HFFc6 (cell line): ENCODE measurements at regions not wholly inside any gene's neighbourhood (a gene's known extent, or its start where the extent isn't known, plus 50 kb on each side); places are given as distances from the start of the nearest gene placed in this dataset.

Experiments used
- DNase-seq: peaks from one replicate; pipeline ENCODE4 v3.0.0-alpha.2; 2018
- H3K27ac Mint-ChIP-seq: 2 replicates; pipeline ENCODE4 v1.8.0; 2020; ENCODE audit warnings: mild to moderate bottlenecking, mixed read lengths
- H3K27me3 Mint-ChIP-seq: 2 replicates; pipeline ENCODE4 v1.8.0; 2021; ENCODE audit warnings: mild to moderate bottlenecking, moderate library complexity, mixed read lengths; ENCODE audit not compliant: insufficient read depth
- H3K36me3 Mint-ChIP-seq: 2 replicates; pipeline ENCODE4 v1.8.0; 2021; ENCODE audit warnings: low read depth, mixed read lengths
- H3K4me1 Mint-ChIP-seq: 2 replicates; pipeline ENCODE4 v1.8.0; 2020; ENCODE audit warnings: low read depth, mixed read lengths
- H3K4me3 Mint-ChIP-seq: 2 replicates; pipeline ENCODE4 v1.8.0; 2020; ENCODE audit warnings: mild to moderate bottlenecking, moderate library complexity, mixed read lengths
- H3K9me3 Mint-ChIP-seq: 2 replicates; pipeline ENCODE4 v1.8.0; 2020; ENCODE audit warnings: mild to moderate bottlenecking, mixed read lengths
- CTCF ChIP-seq: fragments of 200-600 bp; sonication (generic); IDR thresholded peaks from 2 replicates; pipeline ENCODE4 v1.5.0; 2021; ENCODE audit warnings: antibody characterized with exemption, mild to moderate bottlenecking

- Mint-ChIP-seq H3K27ac (no peak overlapping the region), H3K36me3 (peaks cover 3% of the 10 kb centered on the region; the same call in 1 of the 2 replicates), H3K9me3 (peaks cover 58% of the 10 kb centered on the region), H3K4me1 (no peaks in the 10 kb centered on the region), H3K27me3 (peaks cover 4% of the 10 kb centered on the region; the same call in 1 of the 2 replicates), H3K4me3 (no peak overlapping the region)
- no peak for DNase-seq
- TF ChIP-seq CTCF, result no peak
Measured at GRCh38 chr6:167678102-167679101, 148.3 kb upstream of the AFDN start.

GRCh38 chr6:167679122-167679736 lies 147.5 kb upstream of the AFDN start:
- Mint-ChIP-seq H3K9me3 (peaks cover 58% of the 10 kb centered on the region), H3K27me3 (peaks cover 5% of the 10 kb centered on the region; the same call in 1 of the 2 replicates), H3K36me3 (peaks cover 3% of the 10 kb centered on the region; the same call in 1 of the 2 replicates), H3K4me1 (no peaks in the 10 kb centered on the region), H3K4me3 (no peak overlapping the region), H3K27ac (no peak overlapping the region)
- DNase-seq, result no peak
- no peak for TF ChIP-seq CTCF

- no peak for TF ChIP-seq CTCF
- H3K9me3 Mint-ChIP-seq, result peaks cover 58% of the 10 kb centered on the region
- H3K36me3 Mint-ChIP-seq, result peaks cover 3% of the 10 kb centered on the region; the same call in 1 of the 2 replicates
- peaks cover 7% of the 10 kb centered on the region; the same call in 1 of the 2 replicates for H3K27me3 Mint-ChIP-seq
- no peak overlapping the region for H3K4me3 Mint-ChIP-seq
- no peak overlapping the region for H3K27ac Mint-ChIP-seq
- no peaks in the 10 kb centered on the region for H3K4me1 Mint-ChIP-seq
- no peak for DNase-seq
Measured at GRCh38 chr6:167679790-167680604, 146.7 kb upstream of the AFDN start.

GRCh38 chr6:167680605-167681149 lies 146.0 kb upstream of the AFDN start:
- peaks cover 60% of the 10 kb centered on the region for H3K9me3 Mint-ChIP-seq
- peaks cover 7% of the 10 kb centered on the region; the same call in 1 of the 2 replicates for H3K27me3 Mint-ChIP-seq
- H3K27ac Mint-ChIP-seq, result no peak overlapping the region
- H3K4me1 Mint-ChIP-seq, result no peaks in the 10 kb centered on the region
- no peak overlapping the region for H3K4me3 Mint-ChIP-seq
- no peak for DNase-seq
- TF ChIP-seq CTCF, result no peak
- H3K36me3 Mint-ChIP-seq, result no peaks in the 10 kb centered on the region

DNA sequence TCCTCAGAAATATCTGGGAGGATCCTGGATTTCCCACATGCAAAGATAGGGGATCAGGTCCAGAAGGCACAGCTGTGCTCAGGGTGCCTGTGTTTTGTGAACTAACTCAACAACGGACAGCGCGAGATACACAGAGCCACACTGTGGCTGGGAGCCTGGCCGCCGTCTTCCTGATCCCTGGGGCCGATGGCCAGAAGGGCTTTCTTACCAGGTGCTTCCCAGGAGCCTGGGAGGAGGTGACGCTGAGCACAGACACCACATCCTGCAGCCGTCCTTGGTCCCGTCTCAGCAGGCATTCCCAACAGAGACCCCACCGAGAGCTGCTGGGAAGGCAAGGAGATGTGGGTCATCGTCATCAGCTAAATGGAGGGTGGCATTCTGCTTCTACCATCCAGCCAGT lies 144.6 kb upstream of the AFDN start:
- Mint-ChIP-seq H3K27me3 (peaks cover 5% of the 10 kb centered on the region; the same call in 1 of the 2 replicates), H3K4me1 (no peaks in the 10 kb centered on the region), H3K4me3 (no peak overlapping the region), H3K36me3 (peaks cover 7% of the 10 kb centered on the region), H3K27ac (no peak overlapping the region), H3K9me3 (peaks cover 71% of the 10 kb centered on the region)
- TF ChIP-seq CTCF, result no peak
- DNase-seq, result no peak
